GM21528 (cell line): ENCODE measurements at regions not wholly inside any gene's neighbourhood (a gene's known extent, or its start where the extent isn't known, plus 50 kb on each side); places are given as distances from the start of the nearest gene placed in this dataset.
"Not testable (repeated sequence)": the region's sequence is repeated elsewhere in the genome, so short reads cannot be mapped to it uniquely, and the experiment has no call there.

ENCODE experiments used
- ATAC-seq: cut with Tn5 transposase; IDR thresholded peaks from one replicate; pipeline ENCODE4 v1.9.1; 2021; ENCODE audit warnings: mild to moderate bottlenecking, moderate library complexity; ENCODE audit not compliant: unreplicated experiment, low FRiP score

GRCh38 chr5:1961952-1962595, 79.3 kb upstream of the IRX4 start:
- no peak for ATAC-seq

DNA sequence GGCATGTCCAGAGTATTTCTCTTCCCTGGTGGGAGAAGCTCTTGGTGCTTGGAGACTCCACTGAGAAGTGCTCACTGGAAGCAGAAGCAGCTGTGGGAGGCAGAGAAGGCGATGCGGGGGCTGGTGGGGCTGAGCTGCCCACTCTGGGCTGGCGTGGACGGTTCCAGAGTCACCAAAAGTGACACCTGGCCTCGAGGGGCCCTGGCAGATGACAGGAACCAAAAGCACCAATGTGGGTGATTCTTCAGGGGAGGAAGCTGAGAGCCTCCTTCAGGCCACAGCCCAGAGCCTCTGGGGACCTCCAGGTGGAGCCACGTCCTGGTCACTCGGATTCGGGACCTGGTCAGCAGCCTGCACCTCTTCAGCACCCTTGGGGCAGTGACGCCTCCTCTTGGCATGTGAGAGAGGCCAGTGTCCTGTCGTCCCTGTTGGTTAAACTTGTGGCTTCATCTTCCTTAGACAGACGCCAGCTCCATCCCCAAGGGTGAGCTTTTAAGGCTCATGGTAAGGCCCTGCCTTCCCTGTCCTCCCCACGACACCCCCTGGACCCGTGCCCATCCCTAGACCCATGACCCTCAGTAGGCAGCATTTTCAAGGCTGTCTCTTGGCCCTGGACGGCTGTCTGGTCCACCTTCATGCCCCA, 78.7 kb upstream of the IRX4 start:
- no peak for ATAC-seq

DNA sequence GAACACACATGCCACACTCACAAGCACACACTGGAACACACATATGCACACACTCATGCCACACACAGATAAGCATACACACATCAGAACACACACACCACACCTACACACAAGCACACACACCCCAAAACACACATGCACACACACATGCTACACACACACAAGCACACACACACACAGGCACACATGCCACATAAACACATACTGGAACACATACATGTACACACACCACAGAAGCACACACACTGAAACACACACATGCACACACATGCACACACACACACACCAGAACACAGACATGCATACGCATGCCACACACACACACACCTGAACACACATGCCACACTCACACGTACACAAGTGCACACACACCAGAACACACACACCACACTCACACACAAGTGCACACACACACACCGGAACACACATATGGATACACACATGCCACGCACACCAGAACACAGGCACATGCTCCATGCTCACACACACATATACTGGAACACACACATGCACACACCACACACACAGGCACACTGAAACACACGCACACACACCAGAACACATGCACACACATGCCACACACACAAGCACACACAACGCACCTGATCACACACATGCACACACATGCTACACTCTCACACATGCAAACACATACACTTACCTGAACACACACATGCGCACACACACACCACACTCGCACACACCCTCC, 78.0 kb upstream of the IRX4 start:
- ATAC-seq = no peak

DNA sequence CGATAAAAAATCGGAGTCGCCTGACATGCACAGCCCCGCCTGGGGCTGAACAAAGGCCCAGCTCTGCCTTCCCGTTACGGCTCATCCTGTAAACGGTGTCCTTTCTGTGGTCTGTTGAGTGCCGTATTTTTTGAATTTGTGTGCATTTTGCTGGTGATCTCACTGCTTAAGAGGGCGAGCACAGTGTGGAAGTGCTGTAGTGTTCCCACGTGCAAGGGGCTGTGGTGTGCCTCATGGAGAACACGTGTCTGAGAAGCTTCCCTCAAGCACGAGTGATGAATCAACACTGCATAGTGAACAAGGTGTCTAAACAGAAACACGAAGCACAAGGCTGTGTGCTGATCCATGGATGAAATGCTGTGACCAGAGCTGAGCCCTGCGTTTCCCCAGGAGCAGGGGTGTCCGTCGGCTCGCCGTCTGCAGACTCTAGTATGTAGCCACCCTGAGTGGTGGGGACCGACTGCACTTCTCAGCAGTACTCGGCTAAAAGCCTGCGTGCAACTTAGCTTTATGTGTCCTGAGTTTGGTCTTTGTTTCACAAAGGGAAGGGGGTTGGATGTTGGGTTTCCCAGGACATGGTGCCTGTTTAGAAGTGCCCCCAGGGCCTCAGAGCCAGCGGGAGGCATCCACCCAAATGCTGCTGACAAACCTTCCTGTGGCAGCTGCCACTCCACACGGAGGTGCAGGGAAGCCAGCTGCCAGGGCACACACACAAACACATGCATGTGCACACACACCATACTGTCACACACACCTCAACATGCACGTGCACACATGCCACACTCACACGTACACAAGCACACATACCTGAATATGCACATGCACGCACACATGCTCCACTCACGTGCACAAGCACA, 77.2 kb upstream of the IRX4 start:
- ATAC-seq = no peak

DNA sequence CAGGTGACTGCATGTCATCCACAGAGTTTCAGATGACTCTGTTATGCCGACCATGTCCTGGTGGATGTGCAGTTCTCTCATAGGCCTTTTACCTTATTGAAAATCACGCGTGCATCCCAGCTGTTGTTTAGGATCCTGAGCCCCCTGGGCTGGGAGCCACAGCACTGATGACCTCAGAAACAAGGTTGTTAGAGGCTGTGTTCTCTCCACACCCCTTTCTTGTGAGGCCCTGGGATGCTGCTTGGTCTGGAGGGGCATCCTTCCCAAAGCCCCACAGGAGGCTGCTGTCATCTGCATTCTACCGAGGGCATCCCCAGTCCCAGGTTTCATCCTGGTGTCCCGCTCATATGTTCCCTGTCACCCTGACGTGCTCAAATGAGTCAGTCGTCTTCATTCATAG, 76.5 kb upstream of the IRX4 start:
- no peak for ATAC-seq

DNA sequence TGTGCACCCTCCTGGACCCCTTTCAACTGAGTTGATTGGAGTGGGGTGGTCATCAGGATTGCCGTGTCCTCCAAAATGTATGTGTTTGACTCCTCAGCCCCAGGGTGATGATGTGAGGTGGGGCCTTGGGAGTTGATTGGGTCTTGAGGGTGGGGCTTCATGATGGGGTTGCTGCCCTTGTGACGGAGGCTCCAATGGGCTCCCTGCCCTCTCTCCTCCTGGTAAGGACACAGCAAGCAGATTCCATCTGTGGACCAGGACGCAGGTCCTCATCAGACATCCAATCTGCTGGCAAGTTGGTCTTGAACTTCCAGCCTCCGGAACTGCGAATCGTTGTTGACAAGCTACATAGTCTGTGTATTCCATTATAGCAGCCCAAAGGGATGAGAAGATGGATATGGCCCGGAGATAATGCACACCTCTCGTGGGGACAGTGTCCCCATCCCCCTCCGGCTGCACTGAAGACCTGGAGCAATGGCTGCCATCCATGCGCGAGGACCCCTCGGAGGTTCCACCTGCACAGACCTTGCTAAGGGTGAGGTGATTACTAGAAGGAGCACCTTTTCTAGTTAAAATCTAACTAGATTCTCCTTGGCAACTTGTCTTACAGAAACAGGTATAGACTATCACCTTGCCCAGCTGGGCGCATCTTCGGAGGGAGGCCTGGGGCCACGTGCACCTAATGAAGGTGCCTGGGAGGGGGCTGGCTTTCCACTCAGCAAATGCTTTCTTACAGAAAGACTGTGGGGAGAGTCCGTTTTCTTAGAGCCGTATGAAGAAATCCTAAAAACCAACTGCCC, 75.7 kb upstream of the IRX4 start:
- ATAC-seq = no peak

- no peak for ATAC-seq
Observed at GRCh38 chr5:1955586-1955985, 72.9 kb upstream of the IRX4 start.

- ATAC-seq = not testable (repeated sequence)
Observed at GRCh38 chr5:1953710-1954109, 71.0 kb upstream of the IRX4 start.

GRCh38 chr5:1952444-1953099, 69.8 kb upstream of the IRX4 start:
- ATAC-seq = no peak

- ATAC-seq = no peak
Observed at GRCh38 chr5:1952021-1952420, 69.3 kb upstream of the IRX4 start.

DNA sequence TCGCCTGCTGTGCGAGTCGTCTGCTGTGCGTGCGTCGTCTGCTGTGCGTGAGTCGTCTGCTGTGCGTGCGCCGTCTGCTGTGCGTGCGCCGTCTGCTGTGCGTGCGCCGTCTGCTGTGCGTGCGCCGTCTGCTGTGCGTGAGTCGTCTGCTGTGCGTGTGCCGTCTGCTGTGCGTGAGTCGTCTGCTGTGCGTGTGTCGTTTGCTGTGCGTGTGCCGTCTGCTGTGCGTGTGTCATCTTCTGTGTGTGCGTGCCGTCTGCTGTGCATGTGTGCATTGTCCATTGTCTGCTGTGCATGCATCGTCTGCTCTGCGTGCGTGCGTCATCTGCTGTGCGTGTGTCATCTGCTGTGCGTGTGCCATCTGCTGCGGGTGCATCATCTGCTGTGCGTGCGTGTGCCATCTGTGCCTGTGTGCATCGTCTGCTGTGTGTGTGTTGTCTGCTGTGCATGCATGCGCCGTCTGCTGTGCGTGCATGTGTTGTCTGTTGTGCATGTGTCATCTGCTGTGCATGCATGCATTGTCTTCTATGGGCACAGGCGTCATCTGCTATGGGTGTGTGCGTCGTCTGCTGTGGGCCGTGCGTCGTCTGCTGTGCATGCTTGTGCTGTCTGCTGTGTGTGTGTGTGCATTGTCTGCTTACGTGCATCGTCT, 68.6 kb upstream of the IRX4 start:
- ATAC-seq = no peak

DNA sequence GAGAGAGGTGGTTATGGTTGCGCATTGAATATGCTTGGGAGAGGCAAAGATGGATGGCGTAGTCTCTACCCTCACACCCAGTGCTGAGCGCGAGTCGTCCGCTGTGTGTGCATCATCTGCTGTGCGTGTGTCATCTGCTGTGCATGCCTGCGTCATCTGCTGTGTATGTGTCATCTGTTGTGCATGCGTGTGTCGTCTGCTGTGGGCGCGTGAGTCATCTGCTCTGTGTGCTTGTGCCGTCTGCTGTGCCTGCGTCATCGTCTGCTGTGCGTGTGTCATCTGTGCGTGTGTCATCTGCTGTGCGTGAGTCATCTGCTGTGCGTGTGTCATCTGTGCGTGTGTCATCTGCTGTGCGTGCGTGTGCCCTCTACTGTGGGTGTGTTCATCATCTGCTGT, 68.0 kb upstream of the IRX4 start:
- ATAC-seq = no peak

DNA sequence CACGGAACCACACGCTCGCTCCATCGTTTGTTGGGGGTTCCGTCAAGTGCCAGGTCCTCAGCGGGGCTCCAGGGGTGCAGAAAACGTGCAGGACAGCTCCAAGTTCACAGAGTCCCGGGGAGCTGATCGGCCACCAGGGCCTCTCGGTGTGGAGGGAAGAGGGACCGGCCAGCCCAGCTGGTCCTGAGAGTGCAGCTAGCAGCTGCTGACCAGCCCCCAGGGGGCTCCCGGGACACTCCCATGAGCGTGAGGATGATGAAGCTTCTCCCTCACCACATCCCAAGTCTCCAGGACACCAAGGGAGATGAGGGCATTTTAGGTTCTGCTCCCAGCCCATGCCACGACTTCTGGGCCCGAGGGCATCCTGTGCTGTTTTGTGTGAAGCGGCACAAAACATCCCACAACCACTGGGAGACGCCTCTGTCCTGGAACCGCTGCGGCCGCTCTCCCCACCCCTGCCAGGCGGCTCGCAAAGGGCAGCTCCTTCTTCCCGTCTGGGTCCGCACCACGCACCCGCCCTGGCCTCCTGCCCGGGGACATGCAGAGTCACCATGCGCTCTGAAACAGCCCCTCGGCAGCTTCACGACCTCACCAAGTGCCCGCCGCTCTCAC, 67.5 kb upstream of the IRX4 start:
- no peak for ATAC-seq

- ATAC-seq = no peak
Observed at GRCh38 chr5:1949253-1949652, 66.5 kb upstream of the IRX4 start.

GRCh38 chr5:1948663-1949191, 66.0 kb upstream of the IRX4 start:
- ATAC-seq = no peak

DNA sequence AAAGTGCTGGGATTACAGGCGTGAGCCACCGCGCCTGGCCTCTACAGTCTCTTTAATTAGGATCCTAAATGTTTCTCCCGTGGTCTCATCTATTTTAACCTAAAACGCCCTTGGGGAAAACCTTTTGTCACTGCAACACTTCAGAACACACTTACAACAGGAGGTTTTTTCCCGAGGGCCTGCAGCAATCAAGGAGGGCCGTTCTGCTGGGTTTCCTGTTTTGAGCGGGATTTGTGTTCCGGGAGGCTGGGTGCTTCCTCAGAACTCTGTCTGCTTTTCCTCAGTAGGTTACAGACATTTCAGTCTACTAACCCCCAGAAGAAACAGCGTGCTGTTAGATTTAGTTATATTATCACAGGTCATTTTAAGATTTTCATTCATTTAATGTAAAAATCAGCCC, 65.4 kb upstream of the IRX4 start:
- ATAC-seq = no peak

DNA sequence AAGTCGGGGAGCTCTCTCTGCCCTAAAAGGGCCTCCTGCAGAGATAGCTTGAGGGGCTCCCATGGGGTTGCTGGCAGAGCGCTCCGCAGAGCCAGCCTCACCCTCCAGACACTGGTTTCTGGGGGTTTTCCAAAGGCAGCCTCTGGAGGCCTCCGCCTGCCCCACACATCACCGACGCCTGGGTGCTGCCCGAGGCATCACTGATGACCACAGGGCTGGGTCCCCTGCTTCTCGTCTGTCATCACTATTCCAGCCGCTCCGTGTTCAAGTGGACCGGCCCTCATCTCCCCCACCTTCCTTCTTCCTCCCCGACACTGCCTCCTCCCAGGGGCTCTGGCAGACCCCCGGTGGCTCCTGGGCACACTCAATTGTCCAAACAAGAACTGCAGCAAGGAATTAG, 64.1 kb upstream of the IRX4 start:
- ATAC-seq = no peak

- no peak for ATAC-seq
Observed at GRCh38 chr5:1946122-1946677, 63.5 kb upstream of the IRX4 start.
